GM19467 (cell line): ENCODE measurements at regions not wholly inside any gene's neighbourhood (a gene's known extent, or its start where the extent isn't known, plus 50 kb on each side); places are given as distances from the start of the nearest gene placed in this dataset.

ENCODE experiments used
- ATAC-seq: cut with Tn5 transposase; IDR thresholded peaks from one replicate; pipeline ENCODE4 v1.9.1; 2021; ENCODE audit warnings: mild to moderate bottlenecking, moderate library complexity; ENCODE audit not compliant: unreplicated experiment

- ATAC-seq: no peak
These were observed 552.5 kb downstream of the HAO1 start for GRCh38 chr20:7387638-7388193.

- ATAC-seq: no peak
These were observed 551.0 kb downstream of the HAO1 start for GRCh38 chr20:7389216-7389615.

- no peak for ATAC-seq
These were observed 547.6 kb downstream of the HAO1 start for GRCh38 chr20:7392542-7393206.

- ATAC-seq: no peak
These were observed 541.1 kb downstream of the HAO1 start for GRCh38 chr20:7399114-7399513.

GRCh38 chr20:7399575-7399974 lies 540.7 kb downstream of the HAO1 start:
- no peak for ATAC-seq

GRCh38 chr20:7406671-7407070 lies 533.6 kb downstream of the HAO1 start:
- no peak for ATAC-seq

GRCh38 chr20:7410150-7410549 lies 530.1 kb downstream of the HAO1 start:
- no peak for ATAC-seq

GRCh38 chr20:7411075-7411474 lies 529.2 kb downstream of the HAO1 start:
- ATAC-seq: no peak

- no peak for ATAC-seq
These were observed 524.8 kb downstream of the HAO1 start for GRCh38 chr20:7415427-7415826.

GRCh38 chr20:7416382-7416781 lies 523.9 kb downstream of the HAO1 start:
- no peak for ATAC-seq

GRCh38 chr20:7420345-7420744 lies 519.9 kb downstream of the HAO1 start:
- no peak for ATAC-seq

- no peak for ATAC-seq
These were observed 513.3 kb downstream of the HAO1 start for GRCh38 chr20:7426890-7427496.

GRCh38 chr20:7428946-7429345 lies 511.3 kb downstream of the HAO1 start:
- ATAC-seq: no peak

- ATAC-seq: no peak
These were observed 507.6 kb downstream of the HAO1 start for GRCh38 chr20:7432612-7433011.

GRCh38 chr20:7437311-7437710 lies 502.9 kb downstream of the HAO1 start:
- ATAC-seq: no peak

GRCh38 chr20:7449269-7449668 lies 491.0 kb downstream of the HAO1 start:
- no peak for ATAC-seq

GRCh38 chr20:7452890-7453289 lies 487.4 kb downstream of the HAO1 start:
- ATAC-seq: no peak

GRCh38 chr20:7454047-7454446 lies 486.2 kb downstream of the HAO1 start:
- ATAC-seq: no peak

- no peak for ATAC-seq
These were observed 481.8 kb downstream of the HAO1 start for GRCh38 chr20:7458459-7458858.

- no peak for ATAC-seq
These were observed 481.2 kb downstream of the HAO1 start for GRCh38 chr20:7459083-7459482.

- no peak for ATAC-seq
These were observed 477.0 kb downstream of the HAO1 start for GRCh38 chr20:7463290-7463689.

- no peak for ATAC-seq
These were observed 469.3 kb downstream of the HAO1 start for GRCh38 chr20:7470912-7471311.

- ATAC-seq: no peak
These were observed 450.0 kb downstream of the HAO1 start for GRCh38 chr20:7490288-7490687.
